IMR-90 (cell line): ENCODE measurements at regions not wholly inside any gene's neighbourhood (a gene's known extent, or its start where the extent isn't known, plus 50 kb on each side); places are given as distances from the start of the nearest gene placed in this dataset.

ENCODE experiments used
- ATAC-seq: fragments of 200-7000 bp; cut with Tn5 transposase; 2 replicates; pipeline ENCODE4 v1.9.1; 2020; ENCODE audit warnings: low read depth, mild to moderate bottlenecking, moderate library complexity
- BruUV-seq: library from RNA; stranded (reverse); fragments of 400-500 nt; replicated peaks from 2 replicates; lab custom pipeline; 2021; lab: Mats Ljungman, UMichigan
- CTCF ChIA-PET: fragments of 300-600 bp; formaldehyde crosslinking; extraction: SDS; loops from one replicate; lab custom pipeline; 2021; ENCODE audit warnings: antibody characterized with exemption; lab: Yijun Ruan, JAX
- POLR2A ChIA-PET: fragments of 300-600 bp; sonication (Branson Sonifier 250); formaldehyde crosslinking; loops from one replicate; lab custom pipeline; 2022; ENCODE audit warnings: antibody characterized with exemption; ENCODE audit not compliant: unreplicated experiment; lab: Charles Lee
- DNase-seq: peaks from one replicate; pipeline ENCODE4 v3.0.0; 2013
- H2AFZ ChIP-seq: replicated peaks from 2 replicates; pipeline ENCODE3; 2013; ENCODE audit warnings: low read length, mild to moderate bottlenecking; ENCODE audit not compliant: poor library complexity
- H2AK5ac ChIP-seq: 2 replicates; pipeline ENCODE4 v1.6.1; 2013; ENCODE audit warnings: low read depth, low read length, inconsistent platforms
- H2AK9ac ChIP-seq: replicated peaks from 2 replicates; pipeline ENCODE3; 2013; ENCODE audit warnings: mild to moderate bottlenecking, low read depth, low read length, moderate library complexity; ENCODE audit not compliant: poor library complexity
- H2BK120ac ChIP-seq: 2 replicates; pipeline ENCODE4 v1.6.1; 2013; ENCODE audit warnings: low read depth, low read length, inconsistent platforms
- H2BK15ac ChIP-seq: 3 replicates; pipeline ENCODE4 v1.6.1; 2013; ENCODE audit warnings: low read depth, low read length, inconsistent platforms
- H2BK20ac ChIP-seq: 2 replicates; pipeline ENCODE4 v1.6.1; 2013; ENCODE audit warnings: low read depth, mild to moderate bottlenecking, inconsistent platforms, low read length, moderate library complexity
- H2BK5ac ChIP-seq: 2 replicates; pipeline ENCODE4 v1.6.1; 2013; ENCODE audit warnings: mild to moderate bottlenecking, low read depth, low read length, inconsistent platforms; ENCODE audit not compliant: poor library complexity, severe bottlenecking
- H3K14ac ChIP-seq: replicated peaks from 2 replicates; pipeline ENCODE4 v1.6.1; 2013; ENCODE audit warnings: low read depth, low read length, inconsistent platforms
- H3K18ac ChIP-seq: 2 replicates; pipeline ENCODE4 v1.6.1; 2013; ENCODE audit warnings: low read depth, low read length, control low read depth
- H3K23ac ChIP-seq: 2 replicates; pipeline ENCODE4 v1.6.1; 2013; ENCODE audit warnings: low read depth, low read length, inconsistent platforms
- H3K27ac ChIP-seq: 2 replicates; pipeline ENCODE4 v1.5.1; 2013; ENCODE audit warnings: mild to moderate bottlenecking, control low read depth, low read length; ENCODE audit not compliant: insufficient read depth
- H3K27me3 ChIP-seq: 2 replicates; pipeline ENCODE4 v1.6.1; 2013; ENCODE audit warnings: low read length; ENCODE audit not compliant: control insufficient read depth, insufficient read depth
- H3K36me3 ChIP-seq: 2 replicates; pipeline ENCODE4 v1.6.1; 2013; ENCODE audit warnings: low read length, mixed read lengths; ENCODE audit not compliant: control insufficient read depth, insufficient read depth
- H3K4ac ChIP-seq: 2 replicates; pipeline ENCODE4 v1.6.1; 2013; ENCODE audit warnings: low read depth, low read length, inconsistent platforms
- H3K4me1 ChIP-seq: 2 replicates; pipeline ENCODE4 v1.6.1; 2013; ENCODE audit warnings: low read length, mixed read lengths; ENCODE audit not compliant: control insufficient read depth, insufficient read depth
- H3K4me2 ChIP-seq: 2 replicates; pipeline ENCODE4 v1.6.1; 2013; ENCODE audit warnings: low read depth, mild to moderate bottlenecking, control low read depth, low read length, moderate library complexity
- H3K4me3 ChIP-seq: 2 replicates; pipeline ENCODE4 v1.5.1; 2013; ENCODE audit warnings: low read depth, mild to moderate bottlenecking, control low read depth, low read length, moderate library complexity; ENCODE audit not compliant: insufficient read depth
- H3K56ac ChIP-seq: 2 replicates; pipeline ENCODE4 v1.6.1; 2013; ENCODE audit warnings: low read length, inconsistent platforms; ENCODE audit not compliant: insufficient read depth; ENCODE audit errors: extremely low read depth
- H3K79me1 ChIP-seq, 2 experiments: 2 replicates each; pipeline ENCODE4 v1.6.1; 2013; ENCODE audit warnings: low read length in 2 of 2, inconsistent platforms in 1 of 2, low read depth in 1 of 2
- H3K9ac ChIP-seq: 2 replicates; pipeline ENCODE4 v1.6.1; 2013; ENCODE audit warnings: low read depth, low read length, control low read depth
- H3K9me1 ChIP-seq: 2 replicates; pipeline ENCODE4 v1.6.1; 2013; ENCODE audit warnings: low read length, inconsistent platforms; ENCODE audit not compliant: insufficient read depth
- H3K9me3 ChIP-seq: 2 replicates; pipeline ENCODE4 v1.6.1; 2013; ENCODE audit warnings: low read length; ENCODE audit not compliant: control insufficient read depth, insufficient read depth
- H4K20me1 ChIP-seq: 2 replicates; pipeline ENCODE4 v1.6.1; 2013; ENCODE audit warnings: low read length, inconsistent platforms; ENCODE audit not compliant: insufficient read depth
- H4K5ac ChIP-seq: 2 replicates; pipeline ENCODE4 v1.6.1; 2013; ENCODE audit warnings: mild to moderate bottlenecking, low read depth, low read length, control low read depth
- H4K8ac ChIP-seq, 2 experiments: 2 replicates each; pipeline ENCODE4 v1.6.1; 2013; ENCODE audit warnings: low read depth in 2 of 2, low read length in 2 of 2, control low read depth in 1 of 2, inconsistent platforms in 1 of 2
- H4K91ac ChIP-seq: 2 replicates; pipeline ENCODE4 v1.6.1; 2013; ENCODE audit warnings: low read depth, low read length, inconsistent platforms; ENCODE audit not compliant: insufficient read depth
- BHLHE40 ChIP-seq: fragments of 150-350 bp; IDR thresholded peaks from 2 replicates; pipeline ENCODE4 v1.6.1; 2016; ENCODE audit warnings: mild to moderate bottlenecking, low read depth, low read length
- CEBPB ChIP-seq: IDR thresholded peaks from 2 replicates; pipeline ENCODE4 v1.6.1; 2012; ENCODE audit warnings: low read depth, low read length, improper control_type of control experiment
- CHD1 ChIP-seq: IDR thresholded peaks from 2 replicates; pipeline ENCODE4 v1.6.1; 2012; ENCODE audit warnings: low read depth, low read length, improper control_type of control experiment
- FOS ChIP-seq: fragments of 150-350 bp; IDR thresholded peaks from 2 replicates; pipeline ENCODE4 v1.6.1; 2016; ENCODE audit warnings: low read depth, low read length
- MAFK ChIP-seq: IDR thresholded peaks from 2 replicates; pipeline ENCODE4 v1.6.1; 2012; ENCODE audit warnings: low read depth, low read length, improper control_type of control experiment
- MAZ ChIP-seq: IDR thresholded peaks from 2 replicates; pipeline ENCODE4 v1.6.1; 2012; ENCODE audit warnings: low read depth, mild to moderate bottlenecking, low read length, improper control_type of control experiment, moderate library complexity, borderline replicate concordance
- MXI1 ChIP-seq: IDR thresholded peaks from 2 replicates; pipeline ENCODE4 v1.6.1; 2012; ENCODE audit warnings: low read depth, mild to moderate bottlenecking, low read length, moderate library complexity, borderline replicate concordance
- POLR2A ChIP-seq: IDR thresholded peaks from 2 replicates; pipeline ENCODE4 v1.6.1; 2012; ENCODE audit warnings: mild to moderate bottlenecking, low read depth, low read length
- RCOR1 ChIP-seq: IDR thresholded peaks from 2 replicates; pipeline ENCODE4 v1.6.1; 2012; ENCODE audit warnings: mild to moderate bottlenecking, low read length, improper control_type of control experiment; ENCODE audit not compliant: insufficient replicate concordance
- RFX5 ChIP-seq: IDR thresholded peaks from 2 replicates; pipeline ENCODE4 v1.8.0; 2012; ENCODE audit warnings: low read depth, mild to moderate bottlenecking, low read length, moderate library complexity
- SMC3 ChIP-seq: fragments of 150-350 bp; IDR thresholded peaks from 2 replicates; pipeline ENCODE4 v1.6.1; 2016; ENCODE audit warnings: low read depth, mild to moderate bottlenecking, antibody characterized with exemption, low read length, moderate library complexity
- WGBS, 2 experiments: methylation state at CpG; one replicate each; pipeline versions ENCODE4 v1.1.5 to v1.1.7; 2013; ENCODE audit warnings: missing lambda C conversion rate in 2 of 2; ENCODE audit not compliant: insufficient read length in 1 of 2; ENCODE audit errors: extremely low coverage in 2 of 2; 5-methylcytosine and 5-hydroxymethylcytosine counted together
- dilution Hi-C: fragments of 300-500 bp; cut with HindIII; formaldehyde crosslinking; loops from one replicate; pipeline ENCODE4 v1.14.3; 2018; ENCODE audit warnings: low sequenced_read_pairs; ENCODE audit not compliant: unreplicated experiment
- in situ Hi-C: fragments of 300-500 bp; cut with MboI; formaldehyde crosslinking; loops from 3 replicates; pipeline ENCODE4 v1.14.3; 2019; ENCODE audit warnings: low sequenced_read_pairs, inconsistent platforms, mixed read lengths
- intact Hi-C: fragments of 100-400 bp; cut with micrococcal nuclease; formaldehyde crosslinking; loops from 2 replicates; pipeline ENCODE4 v1.10.0; 2022
- TF ChIP-seq, protein P1 (sequence below): fragments of 150-350 bp; IDR thresholded peaks from 2 replicates; pipeline ENCODE4 v1.6.1; 2017; ENCODE audit warnings: mild to moderate bottlenecking, antibody characterized with exemption, low read length, low read depth
- TF ChIP-seq, protein P2 (sequence below): conservative IDR thresholded peaks from 2 replicates; pipeline ENCODE4 v1.5.1; 2012; ENCODE audit warnings: mild to moderate bottlenecking, low read depth, low read length, improper control_type of control experiment
- TF ChIP-seq, protein P3 (sequence below): fragments of 150-350 bp; IDR thresholded peaks from 2 replicates; pipeline ENCODE4 v1.6.1; 2016; ENCODE audit warnings: low read depth, mild to moderate bottlenecking, low read length, moderate library complexity, borderline replicate concordance

DNA sequence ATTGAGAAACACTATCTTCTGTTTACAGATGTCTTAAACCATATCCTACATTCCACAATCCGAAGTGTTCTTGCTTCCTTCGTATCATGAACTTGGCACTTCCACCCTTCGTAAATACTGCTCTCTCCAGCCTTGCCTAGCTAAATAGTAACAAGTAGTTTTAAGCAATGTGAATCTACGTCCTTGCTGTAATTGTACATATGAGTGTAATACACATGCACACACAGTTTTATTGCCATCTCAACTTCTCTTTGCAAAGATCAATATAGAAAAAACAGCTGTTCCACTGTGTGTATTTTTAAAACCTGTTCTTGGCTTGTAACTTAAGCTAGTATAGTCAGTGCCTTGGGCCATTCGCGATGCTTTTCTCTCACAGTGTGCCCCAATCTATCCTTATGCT is 1524.7 kb downstream of the GRIK2 start:
- Histone ChIP-seq H3K23ac (no peak overlapping the region), H3K56ac (no peak overlapping the region), H3K27ac (no peak overlapping the region), H3K4me1 (no peaks in the 10 kb centered on the region), H4K8ac (no peak overlapping the region), H2AFZ (no peak overlapping the region), H2AK9ac (no peak overlapping the region), H2AK5ac (no peak overlapping the region), H2BK20ac (no peak overlapping the region), H2BK120ac (no peak overlapping the region), H3K4me3 (no peak overlapping the region), H3K9me3 (peaks cover 6% of the 10 kb centered on the region), H4K91ac (no peak overlapping the region), H4K5ac (no peak overlapping the region), H2BK15ac (no peak overlapping the region), H4K20me1 (no peaks in the 10 kb centered on the region), H3K79me1 (no peaks in the 10 kb centered on the region), H3K9ac (no peak overlapping the region), H3K18ac (no peak overlapping the region), H3K27me3 (no peaks in the 10 kb centered on the region), H3K36me3 (no peaks in the 10 kb centered on the region), H3K4me2 (no peak overlapping the region), H3K9me1 (no peaks in the 10 kb centered on the region), H3K14ac (no peak overlapping the region), H2BK5ac (no peak overlapping the region), H3K4ac (no peak overlapping the region)
- ATAC-seq: no peak
- dilution Hi-C loops: no loop called here
- BruUV-seq: no TSS peak
- CTCF ChIA-PET: no interaction called here
- no CpG with 5 or more reads among the region's 6 CpGs for WGBS, 2 experiments
- TF ChIP-seq, protein P1, sequence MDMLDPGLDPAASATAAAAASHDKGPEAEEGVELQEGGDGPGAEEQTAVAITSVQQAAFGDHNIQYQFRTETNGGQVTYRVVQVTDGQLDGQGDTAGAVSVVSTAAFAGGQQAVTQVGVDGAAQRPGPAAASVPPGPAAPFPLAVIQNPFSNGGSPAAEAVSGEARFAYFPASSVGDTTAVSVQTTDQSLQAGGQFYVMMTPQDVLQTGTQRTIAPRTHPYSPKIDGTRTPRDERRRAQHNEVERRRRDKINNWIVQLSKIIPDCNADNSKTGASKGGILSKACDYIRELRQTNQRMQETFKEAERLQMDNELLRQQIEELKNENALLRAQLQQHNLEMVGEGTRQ: no peak
- no peak for TF ChIP-seq BHLHE40
- TF ChIP-seq CEBPB: no peak
- TF ChIP-seq CHD1: no peak
- TF ChIP-seq RFX5: no peak
- no peak for TF ChIP-seq POLR2A
- no peak for TF ChIP-seq SMC3
- TF ChIP-seq MXI1: no peak
- TF ChIP-seq FOS: no peak
- TF ChIP-seq, protein P2, sequence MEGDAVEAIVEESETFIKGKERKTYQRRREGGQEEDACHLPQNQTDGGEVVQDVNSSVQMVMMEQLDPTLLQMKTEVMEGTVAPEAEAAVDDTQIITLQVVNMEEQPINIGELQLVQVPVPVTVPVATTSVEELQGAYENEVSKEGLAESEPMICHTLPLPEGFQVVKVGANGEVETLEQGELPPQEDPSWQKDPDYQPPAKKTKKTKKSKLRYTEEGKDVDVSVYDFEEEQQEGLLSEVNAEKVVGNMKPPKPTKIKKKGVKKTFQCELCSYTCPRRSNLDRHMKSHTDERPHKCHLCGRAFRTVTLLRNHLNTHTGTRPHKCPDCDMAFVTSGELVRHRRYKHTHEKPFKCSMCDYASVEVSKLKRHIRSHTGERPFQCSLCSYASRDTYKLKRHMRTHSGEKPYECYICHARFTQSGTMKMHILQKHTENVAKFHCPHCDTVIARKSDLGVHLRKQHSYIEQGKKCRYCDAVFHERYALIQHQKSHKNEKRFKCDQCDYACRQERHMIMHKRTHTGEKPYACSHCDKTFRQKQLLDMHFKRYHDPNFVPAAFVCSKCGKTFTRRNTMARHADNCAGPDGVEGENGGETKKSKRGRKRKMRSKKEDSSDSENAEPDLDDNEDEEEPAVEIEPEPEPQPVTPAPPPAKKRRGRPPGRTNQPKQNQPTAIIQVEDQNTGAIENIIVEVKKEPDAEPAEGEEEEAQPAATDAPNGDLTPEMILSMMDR: no peak
- no peak for TF ChIP-seq MAFK
- TF ChIP-seq MAZ: no peak
- no peak for TF ChIP-seq RCOR1
- TF ChIP-seq, protein P3, sequence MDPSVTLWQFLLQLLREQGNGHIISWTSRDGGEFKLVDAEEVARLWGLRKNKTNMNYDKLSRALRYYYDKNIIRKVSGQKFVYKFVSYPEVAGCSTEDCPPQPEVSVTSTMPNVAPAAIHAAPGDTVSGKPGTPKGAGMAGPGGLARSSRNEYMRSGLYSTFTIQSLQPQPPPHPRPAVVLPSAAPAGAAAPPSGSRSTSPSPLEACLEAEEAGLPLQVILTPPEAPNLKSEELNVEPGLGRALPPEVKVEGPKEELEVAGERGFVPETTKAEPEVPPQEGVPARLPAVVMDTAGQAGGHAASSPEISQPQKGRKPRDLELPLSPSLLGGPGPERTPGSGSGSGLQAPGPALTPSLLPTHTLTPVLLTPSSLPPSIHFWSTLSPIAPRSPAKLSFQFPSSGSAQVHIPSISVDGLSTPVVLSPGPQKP: no peak
- intact Hi-C loops: no loop called here
- in situ Hi-C loops: no loop called here
- DNase-seq: no peak
- POLR2A ChIA-PET: no interaction called here
